ENCODE measurements at regions not wholly inside any gene's neighbourhood (a gene's known extent, or its start where the extent isn't known, plus 50 kb on each side); places are given as distances from the start of the nearest gene placed in this dataset.

DNA sequence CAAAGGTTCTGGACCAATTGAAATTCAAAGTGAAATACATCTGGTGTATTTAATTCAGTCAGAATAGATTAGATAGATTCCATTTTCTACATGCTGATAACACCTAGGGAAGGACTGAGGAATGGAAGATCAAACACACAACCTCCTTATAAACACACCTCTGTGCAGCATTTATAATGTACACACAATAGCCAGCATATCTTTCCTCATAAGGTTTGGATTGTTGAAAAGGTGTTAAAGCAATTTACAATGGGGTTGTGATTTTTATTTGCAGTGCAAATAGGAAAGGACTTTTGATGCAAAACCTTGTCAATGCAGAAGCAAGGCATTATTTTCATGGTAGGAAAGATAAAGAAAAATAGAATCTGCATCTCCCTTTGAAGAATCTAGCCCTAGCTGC is 448.9 kb upstream of the KCNMB2 start:
- Histone ChIP-seq H3K9ac (ENCODE audit: low read depth, low read length) (no peak overlapping the region), H3K27me3 (ENCODE audit: insufficient read depth, low read length) (no peaks in the 10 kb centered on the region), H3K4me3 (ENCODE audit: low read length) (no peak overlapping the region), H3K36me3 (ENCODE audit: insufficient read depth, low read depth, low read length) (no peaks in the 10 kb centered on the region), H3K9me3 (ENCODE audit: insufficient read depth, low read depth, low read length) (no peaks in the 10 kb centered on the region), H3K4me1 (ENCODE audit: insufficient read depth, low read length) (peaks cover 18% of the 10 kb centered on the region; the same call in 1 of the 2 replicates), H3K27ac (ENCODE audit: low read length) (no peak overlapping the region)

DNA sequence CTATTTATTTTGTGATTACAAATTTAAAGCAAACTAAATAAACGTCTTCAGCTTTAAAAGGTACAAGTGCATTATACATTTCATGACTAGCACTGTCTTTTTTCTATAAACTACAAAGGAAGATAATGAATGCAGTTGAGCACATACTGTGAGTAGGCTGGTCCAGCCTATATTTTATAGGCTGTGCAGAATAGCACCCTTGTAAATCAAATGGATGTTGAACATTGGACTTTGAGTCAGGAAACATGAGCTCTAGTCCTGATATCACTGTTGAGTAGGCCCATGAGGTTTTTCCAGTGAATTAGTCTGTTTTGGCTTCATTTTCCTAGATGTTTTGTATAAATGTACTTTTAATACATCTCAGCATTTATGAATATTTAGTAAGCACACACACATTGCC is 447.3 kb upstream of the KCNMB2 start:
- no peak overlapping the region for H3K4me3 ChIP-seq (ENCODE audit: low read length)
- no peaks in the 10 kb centered on the region for H3K36me3 ChIP-seq (ENCODE audit: insufficient read depth, low read depth, low read length)
- peaks cover 15% of the 10 kb centered on the region; the same call in 1 of the 2 replicates for H3K4me1 ChIP-seq (ENCODE audit: insufficient read depth, low read length)
- no peak overlapping the region for H3K27ac ChIP-seq (ENCODE audit: low read length)
- H3K27me3 ChIP-seq (ENCODE audit: insufficient read depth, low read length): no peaks in the 10 kb centered on the region
- H3K9me3 ChIP-seq (ENCODE audit: insufficient read depth, low read depth, low read length): no peaks in the 10 kb centered on the region
- no peak overlapping the region for H3K9ac ChIP-seq (ENCODE audit: low read depth, low read length)

DNA sequence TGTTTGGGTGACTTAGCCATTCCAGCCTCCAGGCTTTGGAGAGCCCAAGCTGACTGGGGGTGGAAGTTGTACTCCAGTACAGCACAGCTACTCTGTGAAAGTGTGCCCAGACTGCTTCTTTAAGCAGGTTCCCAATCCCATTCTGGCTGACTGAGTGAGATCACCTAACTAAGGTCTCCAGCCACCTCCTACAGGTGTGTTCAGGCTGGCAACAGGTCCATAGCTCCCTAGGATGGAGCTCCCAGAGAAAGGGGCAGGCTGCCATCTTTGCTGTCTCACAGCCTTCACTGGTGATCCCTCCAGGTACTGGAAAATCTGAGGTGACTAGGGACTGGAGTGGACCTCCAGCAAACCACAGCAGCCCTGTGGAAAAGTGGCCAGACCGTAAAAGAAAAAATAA is 445.3 kb upstream of the KCNMB2 start:
- Histone ChIP-seq H3K9me3 (ENCODE audit: insufficient read depth, low read depth, low read length) (no peaks in the 10 kb centered on the region), H3K36me3 (ENCODE audit: insufficient read depth, low read depth, low read length) (no peaks in the 10 kb centered on the region), H3K27me3 (ENCODE audit: insufficient read depth, low read length) (no peaks in the 10 kb centered on the region), H3K4me1 (ENCODE audit: insufficient read depth, low read length) (no peaks in the 10 kb centered on the region), H3K4me3 (ENCODE audit: low read length) (no peak overlapping the region), H3K27ac (ENCODE audit: low read length) (no peak overlapping the region), H3K9ac (ENCODE audit: low read depth, low read length) (no peak overlapping the region)

DNA sequence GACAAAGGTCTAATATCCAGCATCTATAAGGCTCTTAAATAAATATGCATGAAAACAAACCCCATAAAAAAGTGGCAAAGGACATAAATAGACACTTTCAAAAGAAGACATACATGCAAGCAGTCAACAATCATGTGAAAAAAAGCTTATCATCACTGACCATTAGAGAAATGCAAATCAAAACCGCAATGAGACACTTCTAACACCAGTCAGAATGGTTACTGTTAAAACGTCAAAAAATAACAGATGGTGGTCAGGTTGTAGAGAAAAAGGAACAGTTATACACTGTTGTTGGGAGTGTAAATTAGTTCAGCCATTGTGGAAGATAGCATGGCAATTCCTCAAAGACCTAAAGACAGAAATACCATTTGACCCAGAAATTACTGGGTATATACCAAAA is 440.7 kb upstream of the KCNMB2 start:
- no peaks in the 10 kb centered on the region; the same call in 1 of the 2 replicates for H3K4me1 ChIP-seq (ENCODE audit: insufficient read depth, low read length)
- no peak overlapping the region for H3K4me3 ChIP-seq (ENCODE audit: low read length)
- no peaks in the 10 kb centered on the region for H3K36me3 ChIP-seq (ENCODE audit: insufficient read depth, low read depth, low read length)
- no peak overlapping the region for H3K9ac ChIP-seq (ENCODE audit: low read depth, low read length)
- H3K27ac ChIP-seq (ENCODE audit: low read length): no peak overlapping the region
- no peaks in the 10 kb centered on the region for H3K9me3 ChIP-seq (ENCODE audit: insufficient read depth, low read depth, low read length)
- no peaks in the 10 kb centered on the region for H3K27me3 ChIP-seq (ENCODE audit: insufficient read depth, low read length)

DNA sequence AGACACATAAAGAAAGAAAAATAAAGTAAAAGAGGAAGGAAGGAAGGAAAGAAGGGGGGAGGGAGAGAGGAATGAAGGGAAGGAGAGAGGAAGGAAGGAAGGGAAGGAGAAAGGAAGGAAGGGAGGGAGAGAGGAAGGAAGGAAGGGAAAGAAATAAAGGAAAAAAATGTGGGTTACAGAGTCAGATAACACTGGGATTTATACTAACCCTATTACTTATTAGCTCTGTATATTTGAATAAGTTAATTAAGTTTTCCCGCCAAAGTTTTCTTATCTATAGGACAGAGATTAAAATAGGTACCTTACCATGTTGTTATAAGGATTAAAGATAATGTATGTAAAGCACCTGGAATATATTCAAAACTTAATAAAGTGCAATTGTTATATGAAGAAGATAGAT is 439.3 kb upstream of the KCNMB2 start:
- Histone ChIP-seq H3K9me3 (ENCODE audit: insufficient read depth, low read depth, low read length) (no peaks in the 10 kb centered on the region), H3K9ac (ENCODE audit: low read depth, low read length) (no peak overlapping the region), H3K4me3 (ENCODE audit: low read length) (no peak overlapping the region), H3K36me3 (ENCODE audit: insufficient read depth, low read depth, low read length) (no peaks in the 10 kb centered on the region), H3K4me1 (ENCODE audit: insufficient read depth, low read length) (peaks cover 6% of the 10 kb centered on the region; the same call in 1 of the 2 replicates), H3K27me3 (ENCODE audit: insufficient read depth, low read length) (no peaks in the 10 kb centered on the region), H3K27ac (ENCODE audit: low read length) (no peak overlapping the region)

DNA sequence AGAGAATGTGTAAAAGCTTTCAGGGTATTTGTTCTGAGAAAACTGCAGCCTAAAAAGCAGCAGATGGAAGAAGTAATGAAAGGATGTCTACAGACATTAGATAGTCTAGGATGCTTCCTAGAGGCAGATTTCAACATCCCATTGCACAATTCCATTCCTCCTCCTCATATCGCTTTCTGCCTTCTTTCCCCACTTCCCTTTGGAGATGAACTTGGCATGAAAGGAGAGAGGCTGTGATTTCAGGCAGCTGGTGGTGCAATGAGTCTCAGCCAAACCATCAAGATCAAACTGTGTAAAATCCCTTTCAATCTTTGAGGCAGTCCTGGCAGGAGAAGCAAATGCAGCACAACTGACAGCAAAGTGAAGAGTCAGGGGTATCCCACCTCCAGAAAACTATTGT is 438.7 kb upstream of the KCNMB2 start:
- peaks cover 6% of the 10 kb centered on the region; the same call in 1 of the 2 replicates for H3K4me1 ChIP-seq (ENCODE audit: insufficient read depth, low read length)
- no peak overlapping the region for H3K4me3 ChIP-seq (ENCODE audit: low read length)
- H3K27me3 ChIP-seq (ENCODE audit: insufficient read depth, low read length): no peaks in the 10 kb centered on the region
- H3K9me3 ChIP-seq (ENCODE audit: insufficient read depth, low read depth, low read length): no peaks in the 10 kb centered on the region
- H3K36me3 ChIP-seq (ENCODE audit: insufficient read depth, low read depth, low read length): no peaks in the 10 kb centered on the region
- no peak overlapping the region for H3K9ac ChIP-seq (ENCODE audit: low read depth, low read length)
- H3K27ac ChIP-seq (ENCODE audit: low read length): no peak overlapping the region

DNA sequence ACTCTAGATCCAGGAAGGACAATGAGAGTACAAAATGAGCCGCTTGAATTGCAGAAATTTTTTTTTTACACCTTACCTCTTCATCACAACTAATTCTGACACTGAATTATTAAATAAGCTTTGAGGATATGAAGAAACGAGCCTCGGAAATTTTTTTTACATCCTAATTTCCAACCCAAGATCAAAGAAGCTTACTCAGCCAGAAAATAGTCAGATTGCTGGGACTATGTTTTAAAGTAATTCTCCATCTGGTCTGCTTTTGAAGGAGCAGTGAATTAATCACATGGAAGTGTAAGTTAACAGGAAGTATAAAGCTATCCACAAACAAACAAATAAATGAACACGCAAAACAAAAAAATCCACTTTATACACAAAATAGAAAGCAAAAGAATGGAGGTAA is 437.0 kb upstream of the KCNMB2 start:
- Histone ChIP-seq H3K4me1 (ENCODE audit: insufficient read depth, low read length) (peaks cover 6% of the 10 kb centered on the region; the same call in 1 of the 2 replicates), H3K9me3 (ENCODE audit: insufficient read depth, low read depth, low read length) (no peaks in the 10 kb centered on the region), H3K27me3 (ENCODE audit: insufficient read depth, low read length) (no peaks in the 10 kb centered on the region), H3K9ac (ENCODE audit: low read depth, low read length) (no peak overlapping the region), H3K27ac (ENCODE audit: low read length) (no peak overlapping the region), H3K4me3 (ENCODE audit: low read length) (no peak overlapping the region), H3K36me3 (ENCODE audit: insufficient read depth, low read depth, low read length) (no peaks in the 10 kb centered on the region)

DNA sequence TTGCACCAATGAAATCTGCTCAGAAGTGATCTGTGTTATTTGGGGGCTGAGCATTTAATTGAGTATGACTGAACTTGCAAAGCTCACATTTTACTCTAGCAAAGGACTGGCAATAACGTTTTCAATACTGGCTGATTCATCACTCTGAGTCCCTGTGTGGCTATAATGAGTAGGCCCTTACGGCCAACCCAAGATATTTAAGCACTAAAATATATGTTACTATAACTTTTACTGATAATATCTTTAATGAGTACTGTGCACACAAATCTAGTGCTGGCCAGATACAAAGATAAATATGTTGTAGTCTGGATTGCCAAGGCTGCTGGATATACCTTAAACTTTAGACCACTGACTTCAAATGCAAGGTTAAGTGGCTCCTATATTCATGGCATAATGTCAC is 436.4 kb upstream of the KCNMB2 start:
- Histone ChIP-seq H3K27ac (ENCODE audit: low read length) (no peak overlapping the region), H3K4me3 (ENCODE audit: low read length) (no peak overlapping the region), H3K9ac (ENCODE audit: low read depth, low read length) (no peak overlapping the region), H3K27me3 (ENCODE audit: insufficient read depth, low read length) (no peaks in the 10 kb centered on the region), H3K9me3 (ENCODE audit: insufficient read depth, low read depth, low read length) (no peaks in the 10 kb centered on the region), H3K4me1 (ENCODE audit: insufficient read depth, low read length) (peaks cover 6% of the 10 kb centered on the region; the same call in 1 of the 2 replicates), H3K36me3 (ENCODE audit: insufficient read depth, low read depth, low read length) (no peaks in the 10 kb centered on the region)

DNA sequence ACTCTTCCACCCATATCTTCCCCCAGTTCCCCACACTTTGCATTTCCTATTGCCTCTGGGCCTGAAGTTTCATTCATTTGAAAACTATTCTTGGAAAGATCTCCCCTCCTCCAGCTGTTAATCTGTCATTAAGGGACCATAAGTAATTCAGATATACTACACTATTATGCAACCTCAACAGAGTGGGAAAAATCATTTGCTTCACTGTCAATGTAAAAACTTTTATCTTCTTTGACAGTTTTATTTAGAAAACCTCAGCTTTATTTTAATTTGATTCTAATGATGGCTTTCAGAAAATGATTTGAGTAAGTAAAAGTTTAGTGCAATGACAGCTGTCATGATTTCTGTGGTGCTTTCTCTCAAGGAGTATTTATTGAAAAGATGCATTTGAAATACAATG is 435.3 kb upstream of the KCNMB2 start:
- Histone ChIP-seq H3K36me3 (ENCODE audit: insufficient read depth, low read depth, low read length) (no peaks in the 10 kb centered on the region), H3K9me3 (ENCODE audit: insufficient read depth, low read depth, low read length) (no peaks in the 10 kb centered on the region), H3K27ac (ENCODE audit: low read length) (no peak overlapping the region), H3K4me1 (ENCODE audit: insufficient read depth, low read length) (peaks cover 6% of the 10 kb centered on the region; the same call in 1 of the 2 replicates), H3K27me3 (ENCODE audit: insufficient read depth, low read length) (no peaks in the 10 kb centered on the region), H3K9ac (ENCODE audit: low read depth, low read length) (no peak overlapping the region), H3K4me3 (ENCODE audit: low read length) (no peak overlapping the region)

DNA sequence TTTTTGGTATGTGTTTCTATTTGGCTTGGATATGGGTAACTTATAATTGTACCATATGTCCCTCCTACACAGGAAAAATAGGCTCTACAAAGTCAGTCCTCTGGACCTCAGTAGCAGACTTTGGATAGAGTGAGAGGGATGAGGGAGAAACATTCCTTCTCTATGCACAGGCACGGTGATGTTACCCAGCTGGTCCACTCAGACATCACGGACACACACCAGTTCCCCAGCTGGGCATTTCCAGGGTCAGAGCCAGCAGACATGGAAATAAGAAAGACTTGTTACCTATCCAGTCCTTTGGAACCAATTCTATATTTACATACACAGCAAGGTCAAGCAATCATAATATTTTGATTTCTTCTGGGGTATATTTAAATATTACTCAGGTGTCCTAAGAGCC is 433.1 kb upstream of the KCNMB2 start:
- H3K27me3 ChIP-seq (ENCODE audit: insufficient read depth, low read length): no peaks in the 10 kb centered on the region
- no peak overlapping the region for H3K27ac ChIP-seq (ENCODE audit: low read length)
- no peaks in the 10 kb centered on the region for H3K9me3 ChIP-seq (ENCODE audit: insufficient read depth, low read depth, low read length)
- H3K4me3 ChIP-seq (ENCODE audit: low read length): no peak overlapping the region
- no peaks in the 10 kb centered on the region for H3K36me3 ChIP-seq (ENCODE audit: insufficient read depth, low read depth, low read length)
- H3K4me1 ChIP-seq (ENCODE audit: insufficient read depth, low read length): peaks cover 6% of the 10 kb centered on the region; the same call in 1 of the 2 replicates
- no peak overlapping the region for H3K9ac ChIP-seq (ENCODE audit: low read depth, low read length)

DNA sequence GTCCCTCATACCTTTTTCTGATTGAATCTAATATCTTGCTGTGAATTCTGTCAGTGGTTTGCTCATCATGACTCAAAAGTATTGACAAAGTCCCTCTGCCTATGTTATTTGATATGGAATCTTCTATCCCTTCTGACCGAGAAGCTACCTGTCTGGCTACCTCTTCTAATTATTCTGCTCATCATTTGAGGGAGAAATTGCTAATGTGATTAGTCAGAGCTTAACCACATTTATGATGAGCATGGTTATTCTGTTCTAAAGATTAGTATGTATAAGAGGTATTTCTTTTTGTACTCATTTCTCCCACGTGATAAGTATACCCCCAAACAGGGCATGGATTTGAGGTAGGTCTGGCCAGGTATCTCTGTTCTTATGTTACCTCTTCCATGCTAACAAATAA is 428.4 kb upstream of the KCNMB2 start:
- no peaks in the 10 kb centered on the region for H3K9me3 ChIP-seq (ENCODE audit: insufficient read depth, low read depth, low read length)
- no peak overlapping the region for H3K4me3 ChIP-seq (ENCODE audit: low read length)
- H3K9ac ChIP-seq (ENCODE audit: low read depth, low read length): no peak overlapping the region
- no peaks in the 10 kb centered on the region for H3K36me3 ChIP-seq (ENCODE audit: insufficient read depth, low read depth, low read length)
- H3K27me3 ChIP-seq (ENCODE audit: insufficient read depth, low read length): no peaks in the 10 kb centered on the region
- no peaks in the 10 kb centered on the region for H3K4me1 ChIP-seq (ENCODE audit: insufficient read depth, low read length)
- H3K27ac ChIP-seq (ENCODE audit: low read length): no peak overlapping the region

DNA sequence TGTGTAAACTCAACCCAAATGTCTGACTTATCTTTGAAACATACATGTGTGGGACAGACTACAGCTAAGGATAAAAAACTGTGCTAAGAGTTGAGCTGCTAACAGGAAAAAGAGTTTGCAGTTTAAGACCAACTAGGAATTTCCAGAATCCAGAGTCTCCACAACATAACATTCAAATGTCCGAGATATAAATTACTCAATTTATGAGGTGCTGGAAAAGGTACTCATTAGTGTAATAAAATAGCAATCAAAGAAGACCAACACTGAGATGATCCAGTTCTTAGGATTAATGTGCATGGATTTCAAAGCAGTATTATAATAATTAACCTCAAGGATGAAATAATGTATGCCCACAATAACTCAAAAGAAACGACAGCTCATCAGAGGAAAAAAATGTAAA is 426.5 kb upstream of the KCNMB2 start:
- H3K4me3 ChIP-seq (ENCODE audit: low read length): no peak overlapping the region
- no peaks in the 10 kb centered on the region for H3K4me1 ChIP-seq (ENCODE audit: insufficient read depth, low read length)
- H3K27ac ChIP-seq (ENCODE audit: low read length): no peak overlapping the region
- no peak overlapping the region for H3K9ac ChIP-seq (ENCODE audit: low read depth, low read length)
- H3K9me3 ChIP-seq (ENCODE audit: insufficient read depth, low read depth, low read length): no peaks in the 10 kb centered on the region
- H3K27me3 ChIP-seq (ENCODE audit: insufficient read depth, low read length): no peaks in the 10 kb centered on the region
- no peaks in the 10 kb centered on the region for H3K36me3 ChIP-seq (ENCODE audit: insufficient read depth, low read depth, low read length)

DNA sequence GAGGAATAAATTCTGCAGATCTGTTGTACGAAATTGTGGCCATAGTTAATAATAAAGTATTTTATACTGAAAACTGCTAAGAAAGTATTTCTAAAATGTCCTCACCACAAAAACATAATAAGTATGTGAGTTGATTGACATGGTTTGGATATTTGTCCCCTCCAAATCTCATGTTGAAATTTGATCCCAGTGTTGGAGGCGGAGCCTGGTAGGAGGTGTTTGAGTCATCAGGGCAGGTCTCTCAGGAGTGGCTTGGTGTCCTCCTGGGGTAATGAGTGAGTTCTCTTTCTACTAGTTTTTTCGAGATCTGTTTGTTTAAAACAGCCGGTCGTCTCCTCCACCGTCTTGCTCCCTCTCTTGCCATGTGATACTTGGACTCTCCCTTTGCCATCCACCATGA is 424.1 kb upstream of the KCNMB2 start:
- H3K36me3 ChIP-seq (ENCODE audit: insufficient read depth, low read depth, low read length): no peaks in the 10 kb centered on the region
- H3K9ac ChIP-seq (ENCODE audit: low read depth, low read length): no peak overlapping the region
- H3K4me1 ChIP-seq (ENCODE audit: insufficient read depth, low read length): no peaks in the 10 kb centered on the region
- no peak overlapping the region for H3K27ac ChIP-seq (ENCODE audit: low read length)
- H3K4me3 ChIP-seq (ENCODE audit: low read length): no peak overlapping the region
- no peaks in the 10 kb centered on the region for H3K9me3 ChIP-seq (ENCODE audit: insufficient read depth, low read depth, low read length)
- no peaks in the 10 kb centered on the region for H3K27me3 ChIP-seq (ENCODE audit: insufficient read depth, low read length)
